GM23338 (cell line): ENCODE measurements at regions not wholly inside any gene's neighbourhood (a gene's known extent, or its start where the extent isn't known, plus 50 kb on each side); places are given as distances from the start of the nearest gene placed in this dataset.

Experiments used
- CTCF ChIP-seq, 2 experiments: fragments of 200-600 bp in 1 of 2; sonication (generic) in 1 of 2; conservative IDR thresholded peaks; 2 replicates each; pipeline versions ENCODE4 v1.5.1 to v1.6.1; 2016 to 2017; ENCODE audit warnings: antibody characterized with exemption in 2 of 2, low read depth in 2 of 2, mild to moderate bottlenecking in 2 of 2, moderate library complexity in 1 of 2
- EZH2 ChIP-seq: fragments of 200-600 bp; sonication (generic); IDR thresholded peaks from one replicate; pipeline ENCODE4 v1.8.0; 2017; ENCODE audit warnings: antibody characterized with exemption, mild to moderate bottlenecking, low read depth; ENCODE audit not compliant: unreplicated experiment

GRCh38 chr4:117907646-117908045 lies 126.6 kb upstream of the NDST3 start:
- TF ChIP-seq CTCF (conservative IDR thresholded peaks at IDR 0.05; ENCODE audit: low read depth in 2 of 2): no peak
- TF ChIP-seq EZH2: no peak
